ENCODE measurements at regions not wholly inside any gene's neighbourhood (a gene's known extent, or its start where the extent isn't known, plus 50 kb on each side); places are given as distances from the start of the nearest gene placed in this dataset.

DNA sequence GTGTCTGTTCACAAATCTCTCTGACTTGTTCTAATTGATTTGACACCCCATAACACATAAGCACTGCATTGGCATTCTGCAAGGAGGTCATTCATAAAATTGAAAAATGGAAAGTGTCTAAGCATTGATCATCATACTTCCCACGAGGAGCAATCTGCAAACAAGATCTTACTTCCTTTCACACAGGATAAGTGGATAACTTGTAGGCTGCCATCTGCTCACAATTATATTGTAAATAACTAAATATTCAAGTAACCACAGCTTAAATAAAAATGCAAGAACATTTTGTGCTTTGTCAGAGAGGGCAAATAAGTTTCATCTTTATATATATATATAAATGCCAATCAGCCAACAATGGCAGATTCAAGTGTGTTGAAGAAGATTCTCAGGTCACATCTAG is 264.8 kb upstream of the ZC3H12C start:
- no peak for TF ChIP-seq POLR2AphosphoS5 (IDR thresholded peaks at IDR 0.05)
- TF ChIP-seq, protein P1, sequence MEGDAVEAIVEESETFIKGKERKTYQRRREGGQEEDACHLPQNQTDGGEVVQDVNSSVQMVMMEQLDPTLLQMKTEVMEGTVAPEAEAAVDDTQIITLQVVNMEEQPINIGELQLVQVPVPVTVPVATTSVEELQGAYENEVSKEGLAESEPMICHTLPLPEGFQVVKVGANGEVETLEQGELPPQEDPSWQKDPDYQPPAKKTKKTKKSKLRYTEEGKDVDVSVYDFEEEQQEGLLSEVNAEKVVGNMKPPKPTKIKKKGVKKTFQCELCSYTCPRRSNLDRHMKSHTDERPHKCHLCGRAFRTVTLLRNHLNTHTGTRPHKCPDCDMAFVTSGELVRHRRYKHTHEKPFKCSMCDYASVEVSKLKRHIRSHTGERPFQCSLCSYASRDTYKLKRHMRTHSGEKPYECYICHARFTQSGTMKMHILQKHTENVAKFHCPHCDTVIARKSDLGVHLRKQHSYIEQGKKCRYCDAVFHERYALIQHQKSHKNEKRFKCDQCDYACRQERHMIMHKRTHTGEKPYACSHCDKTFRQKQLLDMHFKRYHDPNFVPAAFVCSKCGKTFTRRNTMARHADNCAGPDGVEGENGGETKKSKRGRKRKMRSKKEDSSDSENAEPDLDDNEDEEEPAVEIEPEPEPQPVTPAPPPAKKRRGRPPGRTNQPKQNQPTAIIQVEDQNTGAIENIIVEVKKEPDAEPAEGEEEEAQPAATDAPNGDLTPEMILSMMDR (IDR thresholded peaks at IDR 0.05 in 8 of 11, conservative IDR thresholded peaks at IDR 0.05 in 3 of 11): no peak

Measured in spleen (tissue), 7 donors.